ENCODE measurements at regions not wholly inside any gene's neighbourhood (a gene's known extent, or its start where the extent isn't known, plus 50 kb on each side); places are given as distances from the start of the nearest gene placed in this dataset.

GRCh38 chr1:91138959-91139358, 117.1 kb upstream of the ZNF644 start:
- no peak for TF ChIP-seq POLR2A (IDR thresholded peaks at IDR 0.05)
- TF ChIP-seq, protein P1, sequence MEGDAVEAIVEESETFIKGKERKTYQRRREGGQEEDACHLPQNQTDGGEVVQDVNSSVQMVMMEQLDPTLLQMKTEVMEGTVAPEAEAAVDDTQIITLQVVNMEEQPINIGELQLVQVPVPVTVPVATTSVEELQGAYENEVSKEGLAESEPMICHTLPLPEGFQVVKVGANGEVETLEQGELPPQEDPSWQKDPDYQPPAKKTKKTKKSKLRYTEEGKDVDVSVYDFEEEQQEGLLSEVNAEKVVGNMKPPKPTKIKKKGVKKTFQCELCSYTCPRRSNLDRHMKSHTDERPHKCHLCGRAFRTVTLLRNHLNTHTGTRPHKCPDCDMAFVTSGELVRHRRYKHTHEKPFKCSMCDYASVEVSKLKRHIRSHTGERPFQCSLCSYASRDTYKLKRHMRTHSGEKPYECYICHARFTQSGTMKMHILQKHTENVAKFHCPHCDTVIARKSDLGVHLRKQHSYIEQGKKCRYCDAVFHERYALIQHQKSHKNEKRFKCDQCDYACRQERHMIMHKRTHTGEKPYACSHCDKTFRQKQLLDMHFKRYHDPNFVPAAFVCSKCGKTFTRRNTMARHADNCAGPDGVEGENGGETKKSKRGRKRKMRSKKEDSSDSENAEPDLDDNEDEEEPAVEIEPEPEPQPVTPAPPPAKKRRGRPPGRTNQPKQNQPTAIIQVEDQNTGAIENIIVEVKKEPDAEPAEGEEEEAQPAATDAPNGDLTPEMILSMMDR (IDR thresholded peaks at IDR 0.05): no peak
- intact Hi-C loops (cut with DNase I): no loop called here

GRCh38 chr1:91137173-91137852, 115.5 kb upstream of the ZNF644 start:
- intact Hi-C loops (cut with DNase I): no loop called here

More at GRCh38 chr1:91138959-91139358, 117.1 kb upstream of the ZNF644 start:
- ATAC-seq: no peak
- Histone ChIP-seq H3K9me3 (no peaks in the 10 kb centered on the region), H3K27me3 (no peaks in the 10 kb centered on the region), H3K4me1 (no peaks in the 10 kb centered on the region), H3K27ac (no peak overlapping the region), H3K36me3 (no peaks in the 10 kb centered on the region), H3K4me3 (no peak overlapping the region)
- 35 to 70% (median 57%) methylated on average over 3 of the region's 3 CpGs for WGBS, 4 donors
- DNase-seq: no peak

DNA sequence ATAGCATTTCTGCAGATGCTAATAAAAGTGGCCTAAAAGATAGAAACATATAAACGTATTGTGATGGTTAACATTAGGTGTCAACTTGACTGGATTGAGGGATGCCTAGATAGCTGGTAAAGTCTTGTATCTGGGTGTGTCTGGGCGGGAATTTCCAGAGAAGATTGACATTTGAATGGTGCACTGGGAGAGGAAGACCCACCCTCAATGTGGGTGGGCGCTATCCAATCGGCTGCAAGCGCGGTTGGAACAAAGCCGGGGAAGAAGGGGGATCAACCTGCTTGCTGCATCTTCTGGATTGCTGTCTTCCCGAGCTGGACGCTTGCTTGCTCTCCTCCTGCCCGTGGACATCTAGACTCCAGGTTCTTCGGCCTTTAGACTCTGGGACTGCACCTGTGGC, 114.0 kb upstream of the ZNF644 start:
- Histone ChIP-seq H3K4me3 (no peak overlapping the region), H3K4me1 (no peaks in the 10 kb centered on the region), H3K9me3 (no peaks in the 10 kb centered on the region), H3K27ac (no peak overlapping the region), H3K27me3 (peaks cover 0 to 1% (median 0%) of the 10 kb centered on the region in 9 donors), H3K36me3 (no peaks in the 10 kb centered on the region)
- WGBS, 4 donors: 85 to 90% (median 87%) methylated on average over 11 of the region's 11 CpGs
- ATAC-seq (no peak), DNase-seq (no peak)
- intact Hi-C loops (cut with DNase I): no loop called here
- no peak for TF ChIP-seq POLR2A (IDR thresholded peaks at IDR 0.05)
- TF ChIP-seq, protein P1 (IDR thresholded peaks at IDR 0.05): no peak

More at GRCh38 chr1:91137173-91137852, 115.5 kb upstream of the ZNF644 start:
- no peaks in the 10 kb centered on the region for H3K36me3 ChIP-seq
- no peak overlapping the region for H3K4me3 ChIP-seq
- no peak for TF ChIP-seq POLR2A (IDR thresholded peaks at IDR 0.05)
- TF ChIP-seq, protein P1 (IDR thresholded peaks at IDR 0.05): no peak
- H3K27ac ChIP-seq: no peak overlapping the region
- 92 to 94% (median 93%) methylated on average over 1 of the region's 1 CpG for WGBS, 4 donors
- no peaks in the 10 kb centered on the region for H3K9me3 ChIP-seq
- no peaks in the 10 kb centered on the region for H3K4me1 ChIP-seq
- H3K27me3 ChIP-seq: no peaks in the 10 kb centered on the region
- ATAC-seq (no peak), DNase-seq (no peak)

GRCh38 chr1:91133248-91133647, 111.4 kb upstream of the ZNF644 start:
- intact Hi-C loops (cut with DNase I): no loop called here

More at GRCh38 chr1:91133248-91133647, 111.4 kb upstream of the ZNF644 start:
- DNase-seq: no peak
- Histone ChIP-seq H3K27ac (no peak overlapping the region), H3K4me3 (no peak overlapping the region), H3K27me3 (peaks cover 0 to 9% (median 0%) of the 10 kb centered on the region in 9 donors), H3K36me3 (no peaks in the 10 kb centered on the region), H3K4me1 (no peaks in the 10 kb centered on the region), H3K9me3 (no peaks in the 10 kb centered on the region)
- TF ChIP-seq, protein P1 (IDR thresholded peaks at IDR 0.05): no peak
- TF ChIP-seq POLR2A (IDR thresholded peaks at IDR 0.05): no peak
- WGBS, 4 donors: 87 to 91% (median 88%) methylated on average over 6 of the region's 6 CpGs
- no peak for ATAC-seq
